ENCODE measurements at regions not wholly inside any gene's neighbourhood (a gene's known extent, or its start where the extent isn't known, plus 50 kb on each side); places are given as distances from the start of the nearest gene placed in this dataset.

DNA sequence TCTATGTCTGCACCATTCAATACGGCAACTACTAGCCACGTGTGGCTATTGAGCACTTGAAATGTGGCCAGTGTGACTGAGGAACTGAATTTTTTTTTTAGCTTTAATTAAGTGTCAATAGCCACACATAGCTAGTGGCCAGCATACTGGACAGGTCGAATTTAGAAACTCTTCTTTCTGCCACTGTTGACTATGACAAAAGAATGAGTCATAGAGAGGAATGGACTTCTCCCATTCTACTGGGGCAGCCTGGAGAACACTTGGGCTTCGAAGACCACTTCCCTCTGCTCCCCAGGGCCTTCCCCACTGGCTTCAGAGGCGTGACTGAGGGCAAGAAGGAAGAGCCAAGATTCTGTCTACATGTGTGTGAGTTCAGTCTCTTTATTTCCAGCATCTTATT lies 137.5 kb downstream of the SNX10 start:
- WGBS (ENCODE audit: insufficient coverage, low coverage, missing lambda C conversion rate), result 11% methylated on average over 5 of the region's 5 CpGs
- BruUV-seq (replicated peaks), result no TSS peak
- FAIRE-seq (no peak), ATAC-seq (peak; percentile 42; the same call in 2 of the 3 replicates), DNase-seq (ENCODE audit: extremely low read depth in 1 of 4, low spot score in 3 of 4) (no peak)
- Histone ChIP-seq H3K79me2 (ENCODE audit: control insufficient read depth, insufficient read depth, low read length) (no peaks in the 10 kb centered on the region), H3K27me3 (ENCODE audit: control insufficient read depth in 2 of 2, insufficient read depth in 2 of 2, low read length in 2 of 2) (no peaks in the 10 kb centered on the region), H3K9me1 (ENCODE audit: control insufficient read depth, insufficient read depth, low read length) (no peaks in the 10 kb centered on the region), H3K9ac (ENCODE audit: insufficient read depth in 1 of 2, low read depth in 2 of 2, low read length in 2 of 2) (no peak overlapping the region), H3K27ac (ENCODE audit: extremely low read depth, low read depth, low read length) (no peak overlapping the region), H3K36me3 (ENCODE audit: control insufficient read depth, insufficient read depth, low read length) (no peaks in the 10 kb centered on the region), H3K4me2 (ENCODE audit: insufficient read depth, low read length) (no peak overlapping the region), H3K4me3 (no peak overlapping the region), H3K9me3 (replicated peaks; ENCODE audit: control insufficient read depth, insufficient read depth, low read depth, low read length) (no peaks in the 10 kb centered on the region), H4K20me1 (replicated peaks; ENCODE audit: control insufficient read depth, insufficient read depth, low read length) (no peaks in the 10 kb centered on the region), H2AFZ (ENCODE audit: low read depth, low read length) (peak overlapping the region; percentile 60; the same call in 1 of the 2 replicates), H3K4me1 (replicated peaks in 1 of 2; ENCODE audit: control insufficient read depth in 2 of 2, insufficient read depth in 2 of 2, low read length in 2 of 2) (no peaks in the 10 kb centered on the region)
- CTCF ChIA-PET (ENCODE audit: low intra/inter-chr PET ratio), result no interaction called here
- POLR2A ChIA-PET, result interaction anchor here (0.5 to 1.9 kb wide), 5 partner anchors 9 to 105 kb away, joined by 3 to 7 read pairs (median 4); no protein-coding TSS in a partner anchor
- intact Hi-C loops (cut with micrococcal nuclease) (no loop called here), in situ Hi-C loops (cut with MboI) (no loop called here)
- TF ChIP-seq, protein P1, sequence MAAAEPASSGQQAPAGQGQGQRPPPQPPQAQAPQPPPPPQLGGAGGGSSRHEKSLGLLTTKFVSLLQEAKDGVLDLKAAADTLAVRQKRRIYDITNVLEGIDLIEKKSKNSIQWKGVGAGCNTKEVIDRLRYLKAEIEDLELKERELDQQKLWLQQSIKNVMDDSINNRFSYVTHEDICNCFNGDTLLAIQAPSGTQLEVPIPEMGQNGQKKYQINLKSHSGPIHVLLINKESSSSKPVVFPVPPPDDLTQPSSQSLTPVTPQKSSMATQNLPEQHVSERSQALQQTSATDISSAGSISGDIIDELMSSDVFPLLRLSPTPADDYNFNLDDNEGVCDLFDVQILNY (CRISPR knock-in tag; IDR thresholded peaks at IDR 0.05), result no peak
- TF ChIP-seq ZNF274 (IDR thresholded peaks at IDR 0.05; ENCODE audit: borderline replicate concordance, low read depth, low read length) (no peak), GABPB1 (CRISPR knock-in tag; IDR thresholded peaks at IDR 0.05) (no peak), TBP (optimal IDR thresholded peaks at IDR 0.05; ENCODE audit: low read depth, low read length) (no peak), ZNF324 (CRISPR knock-in tag; IDR thresholded peaks at IDR 0.05) (no peak), PHB (CRISPR knock-in tag; IDR thresholded peaks at IDR 0.05) (no peak), BRF1 (IDR thresholded peaks at IDR 0.05; ENCODE audit: borderline replicate concordance, extremely low read depth, insufficient read length) (no peak), PCBP1 (IDR thresholded peaks at IDR 0.05; ENCODE audit: low read depth, low read length, poor library complexity, severe bottlenecking) (no peak), ZNF778 (CRISPR knock-in tag; IDR thresholded peaks at IDR 0.05) (no peak), L3MBTL2 (IDR thresholded peaks at IDR 0.05) (no peak), JUND (IDR thresholded peaks at IDR 0.05; ENCODE audit: borderline replicate concordance, low read depth, low read length) (peak; percentile 65), JUND (tag; IDR thresholded peaks at IDR 0.05; ENCODE audit: borderline replicate concordance, low read depth, low read length) (peak; percentile 15; the same call in 1 of the 3 replicates), ZC3H4 (CRISPR knock-in tag; IDR thresholded peaks at IDR 0.05; ENCODE audit: borderline replicate concordance) (no peak), ADNP (tag; IDR thresholded peaks at IDR 0.05) (no peak), ZBTB5 (IDR thresholded peaks at IDR 0.05) (no peak), DDX20 (tag; IDR thresholded peaks at IDR 0.05; ENCODE audit: low read depth) (no peak), DACH1 (IDR thresholded peaks at IDR 0.05; ENCODE audit: partially characterized antibody) (no peak), ZBTB34 (CRISPR knock-in tag; IDR thresholded peaks at IDR 0.05) (no peak), SIN3B (IDR thresholded peaks at IDR 0.05; ENCODE audit: low read depth) (no peak)
- TF ChIP-seq, protein P2, sequence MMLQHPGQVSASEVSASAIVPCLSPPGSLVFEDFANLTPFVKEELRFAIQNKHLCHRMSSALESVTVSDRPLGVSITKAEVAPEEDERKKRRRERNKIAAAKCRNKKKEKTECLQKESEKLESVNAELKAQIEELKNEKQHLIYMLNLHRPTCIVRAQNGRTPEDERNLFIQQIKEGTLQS (IDR thresholded peaks at IDR 0.05), result peak; percentile 53
- TF ChIP-seq, protein P2 (CRISPR knock-in tag; conservative IDR thresholded peaks at IDR 0.05), result no peak

Measured in K562 (cell line).